ENCODE measurements at regions not wholly inside any gene's neighbourhood (a gene's known extent, or its start where the extent isn't known, plus 50 kb on each side); places are given as distances from the start of the nearest gene placed in this dataset.

DNA sequence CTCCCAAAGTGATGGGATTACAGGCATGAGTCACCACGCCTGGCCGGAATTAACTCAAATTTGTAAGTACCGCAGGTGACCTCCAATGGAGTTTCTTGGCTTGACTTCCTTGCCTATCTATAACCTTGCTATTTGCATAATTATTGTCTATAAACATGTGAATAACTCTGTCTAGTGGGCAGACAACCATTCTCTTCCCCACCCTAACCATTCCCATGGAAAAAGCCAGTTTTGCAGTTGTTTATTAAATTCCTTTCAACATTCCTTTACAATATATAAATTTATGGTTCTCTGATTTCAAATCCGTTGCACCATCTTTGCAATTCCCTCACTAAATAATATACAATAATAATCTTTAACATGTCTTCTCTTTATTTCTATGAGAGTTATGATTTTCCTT lies 61.0 kb upstream of the ZDHHC17 start:
- TF ChIP-seq SPI1 (IDR thresholded peaks at IDR 0.05; ENCODE audit: low read depth, low read length), result no peak
- no peak for TF ChIP-seq POLR2AphosphoS5 (IDR thresholded peaks at IDR 0.05; ENCODE audit: low read depth, low read length)
